Brain microvascular endothelial cell (primary cell): ENCODE measurements at regions not wholly inside any gene's neighbourhood (a gene's known extent, or its start where the extent isn't known, plus 50 kb on each side); places are given as distances from the start of the nearest gene placed in this dataset.

ENCODE experiments used
- DNase-seq: peaks from one replicate; pipeline ENCODE4 v3.0.0-alpha.2; 2020
- H3K27ac ChIP-seq: fragments of 250-450 bp; sonication (Bioruptor Pico); 2 replicates; pipeline ENCODE4 v1.5.1; 2020; ENCODE audit warnings: mild to moderate bottlenecking, moderate library complexity
- H3K27me3 ChIP-seq: fragments of 250-450 bp; sonication (Bioruptor Pico); replicated peaks from 2 replicates; pipeline ENCODE4 v1.5.1; 2020; ENCODE audit warnings: mild to moderate bottlenecking
- H3K36me3 ChIP-seq: fragments of 250-450 bp; sonication (Bioruptor Pico); replicated peaks from 2 replicates; pipeline ENCODE4 v1.5.1; 2020; ENCODE audit warnings: mild to moderate bottlenecking
- H3K4me3 ChIP-seq: 2 replicates; pipeline ENCODE4 v1.5.1; 2011; ENCODE audit warnings: low read depth, mild to moderate bottlenecking, control low read depth, low read length, moderate library complexity
- in situ Hi-C: cut with HindIII; loops from 2 replicates; pipeline ENCODE4 v1.10.0; 2017; ENCODE audit warnings: low sequenced_read_pairs, low pct_ligation_motif_present
- TF ChIP-seq, protein P1 (sequence below): IDR thresholded peaks from 2 replicates; pipeline ENCODE4 v1.5.1; 2011; ENCODE audit warnings: low read depth, mild to moderate bottlenecking, moderate library complexity, low read length, control low read depth, inconsistent platforms; ENCODE audit errors: missing control alignments

DNA sequence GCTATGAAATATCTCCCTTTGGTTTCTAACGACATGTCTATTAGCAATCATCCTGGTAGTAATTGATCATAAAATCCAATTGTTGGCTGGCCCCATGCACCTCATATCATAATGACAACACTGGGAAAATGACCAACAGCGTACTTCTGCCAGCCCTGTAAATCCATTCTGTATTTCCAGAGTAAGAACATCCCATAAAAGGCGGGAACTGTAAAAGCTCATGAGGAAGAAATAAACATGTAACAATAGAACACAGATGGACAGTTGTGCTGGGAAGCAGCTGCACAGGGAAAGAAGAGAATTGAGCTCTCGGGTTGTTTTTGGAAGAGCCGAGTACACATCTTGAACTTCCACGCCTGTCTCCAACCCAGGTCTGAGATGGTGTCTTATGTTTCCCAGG lies 218.7 kb downstream of the CMPK2 start:
- TF ChIP-seq, protein P1, sequence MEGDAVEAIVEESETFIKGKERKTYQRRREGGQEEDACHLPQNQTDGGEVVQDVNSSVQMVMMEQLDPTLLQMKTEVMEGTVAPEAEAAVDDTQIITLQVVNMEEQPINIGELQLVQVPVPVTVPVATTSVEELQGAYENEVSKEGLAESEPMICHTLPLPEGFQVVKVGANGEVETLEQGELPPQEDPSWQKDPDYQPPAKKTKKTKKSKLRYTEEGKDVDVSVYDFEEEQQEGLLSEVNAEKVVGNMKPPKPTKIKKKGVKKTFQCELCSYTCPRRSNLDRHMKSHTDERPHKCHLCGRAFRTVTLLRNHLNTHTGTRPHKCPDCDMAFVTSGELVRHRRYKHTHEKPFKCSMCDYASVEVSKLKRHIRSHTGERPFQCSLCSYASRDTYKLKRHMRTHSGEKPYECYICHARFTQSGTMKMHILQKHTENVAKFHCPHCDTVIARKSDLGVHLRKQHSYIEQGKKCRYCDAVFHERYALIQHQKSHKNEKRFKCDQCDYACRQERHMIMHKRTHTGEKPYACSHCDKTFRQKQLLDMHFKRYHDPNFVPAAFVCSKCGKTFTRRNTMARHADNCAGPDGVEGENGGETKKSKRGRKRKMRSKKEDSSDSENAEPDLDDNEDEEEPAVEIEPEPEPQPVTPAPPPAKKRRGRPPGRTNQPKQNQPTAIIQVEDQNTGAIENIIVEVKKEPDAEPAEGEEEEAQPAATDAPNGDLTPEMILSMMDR: no peak
- Histone ChIP-seq H3K27me3 (no peaks in the 10 kb centered on the region), H3K27ac (no peak overlapping the region), H3K36me3 (no peaks in the 10 kb centered on the region), H3K4me3 (no peak overlapping the region)
- in situ Hi-C loops: no loop called here
- no peak for DNase-seq

- no peaks in the 10 kb centered on the region for H3K27me3 ChIP-seq
- H3K36me3 ChIP-seq: no peaks in the 10 kb centered on the region
- in situ Hi-C loops: no loop called here
- DNase-seq: no peak
- H3K27ac ChIP-seq: no peak overlapping the region
- TF ChIP-seq, protein P1: no peak
- H3K4me3 ChIP-seq: no peak overlapping the region
Measured at GRCh38 chr2:6648596-6649247, 217.0 kb downstream of the CMPK2 start.

GRCh38 chr2:6650311-6650710 lies 215.4 kb downstream of the CMPK2 start:
- no peaks in the 10 kb centered on the region for H3K27me3 ChIP-seq
- no peak overlapping the region for H3K4me3 ChIP-seq
- TF ChIP-seq, protein P1: no peak
- H3K27ac ChIP-seq: no peak overlapping the region
- no peaks in the 10 kb centered on the region for H3K36me3 ChIP-seq
- in situ Hi-C loops: no loop called here
- no peak for DNase-seq

DNA sequence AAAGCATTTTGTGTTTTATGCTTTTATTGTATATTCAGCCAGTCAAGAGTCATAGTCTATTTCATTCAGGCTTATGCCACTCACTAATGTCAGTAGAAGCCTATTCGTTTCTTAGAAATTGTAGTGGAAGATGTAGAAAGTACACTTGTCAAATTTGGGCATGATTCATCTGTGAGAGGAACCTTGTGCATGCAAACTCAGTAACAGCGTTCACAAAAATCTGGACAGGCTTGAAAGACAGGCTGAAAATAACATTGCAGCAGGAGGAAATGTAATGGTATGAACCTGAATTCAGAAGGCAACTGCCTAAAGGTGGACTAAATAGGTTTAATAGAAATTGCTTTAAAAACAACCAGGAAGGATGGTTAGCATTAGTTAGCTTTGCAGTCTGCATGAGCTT lies 213.5 kb downstream of the CMPK2 start:
- TF ChIP-seq, protein P1: no peak
- Histone ChIP-seq H3K36me3 (no peaks in the 10 kb centered on the region), H3K4me3 (no peak overlapping the region), H3K27ac (no peak overlapping the region), H3K27me3 (no peaks in the 10 kb centered on the region)
- no peak for DNase-seq
- in situ Hi-C loops: no loop called here

- in situ Hi-C loops: no loop called here
Measured at GRCh38 chr2:6653281-6653750, 212.4 kb downstream of the CMPK2 start.

More at GRCh38 chr2:6653281-6653750, 212.4 kb downstream of the CMPK2 start:
- H3K27ac ChIP-seq: no peak overlapping the region
- no peaks in the 10 kb centered on the region for H3K36me3 ChIP-seq
- TF ChIP-seq, protein P1: no peak
- DNase-seq: no peak
- H3K4me3 ChIP-seq: no peak overlapping the region
- no peaks in the 10 kb centered on the region for H3K27me3 ChIP-seq
